ENCODE measurements at regions not wholly inside any gene's neighbourhood (a gene's known extent, or its start where the extent isn't known, plus 50 kb on each side); places are given as distances from the start of the nearest gene placed in this dataset.

DNA sequence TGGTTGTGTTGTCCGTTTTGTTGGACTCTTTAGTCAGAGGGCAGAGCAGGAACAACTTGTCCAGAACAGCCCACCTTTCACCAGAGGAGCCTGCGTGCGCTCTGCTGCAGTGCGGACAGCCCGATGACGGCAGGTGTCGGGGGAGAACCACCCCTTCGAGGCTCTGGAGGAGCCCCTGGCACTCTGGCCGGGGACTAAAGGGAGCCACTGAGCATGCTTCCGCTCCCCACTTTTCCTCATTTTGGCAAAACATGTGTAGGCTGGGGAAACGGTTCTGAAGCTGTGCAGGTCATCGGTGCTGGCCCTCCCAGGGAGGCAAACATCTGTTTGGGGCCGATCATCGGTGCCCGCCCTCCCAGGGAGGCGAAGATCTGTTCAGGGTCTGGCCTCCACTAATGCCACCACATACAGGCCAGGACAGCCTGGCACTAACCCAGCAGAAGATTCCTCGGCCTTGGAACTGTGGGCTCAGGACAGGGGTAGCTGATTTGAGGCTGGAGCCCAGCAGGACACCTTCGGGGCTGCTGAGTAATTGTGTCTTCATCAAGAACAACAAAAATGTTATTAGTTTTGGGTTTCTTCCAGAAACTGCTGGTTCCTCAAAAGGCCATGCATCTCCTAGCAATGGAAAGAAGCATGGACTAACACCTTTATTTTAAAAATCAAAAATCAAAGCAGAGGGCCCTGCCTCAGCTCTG, 124.4 kb upstream of the TCERG1L start:
- TF ChIP-seq POLR2A (IDR thresholded peaks at IDR 0.05) = no peak
- TF ChIP-seq, protein P1, sequence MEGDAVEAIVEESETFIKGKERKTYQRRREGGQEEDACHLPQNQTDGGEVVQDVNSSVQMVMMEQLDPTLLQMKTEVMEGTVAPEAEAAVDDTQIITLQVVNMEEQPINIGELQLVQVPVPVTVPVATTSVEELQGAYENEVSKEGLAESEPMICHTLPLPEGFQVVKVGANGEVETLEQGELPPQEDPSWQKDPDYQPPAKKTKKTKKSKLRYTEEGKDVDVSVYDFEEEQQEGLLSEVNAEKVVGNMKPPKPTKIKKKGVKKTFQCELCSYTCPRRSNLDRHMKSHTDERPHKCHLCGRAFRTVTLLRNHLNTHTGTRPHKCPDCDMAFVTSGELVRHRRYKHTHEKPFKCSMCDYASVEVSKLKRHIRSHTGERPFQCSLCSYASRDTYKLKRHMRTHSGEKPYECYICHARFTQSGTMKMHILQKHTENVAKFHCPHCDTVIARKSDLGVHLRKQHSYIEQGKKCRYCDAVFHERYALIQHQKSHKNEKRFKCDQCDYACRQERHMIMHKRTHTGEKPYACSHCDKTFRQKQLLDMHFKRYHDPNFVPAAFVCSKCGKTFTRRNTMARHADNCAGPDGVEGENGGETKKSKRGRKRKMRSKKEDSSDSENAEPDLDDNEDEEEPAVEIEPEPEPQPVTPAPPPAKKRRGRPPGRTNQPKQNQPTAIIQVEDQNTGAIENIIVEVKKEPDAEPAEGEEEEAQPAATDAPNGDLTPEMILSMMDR (IDR thresholded peaks at IDR 0.05) = no peak

Measured in thyroid gland (tissue), 4 donors.